Ovary (tissue), 3 donors: ENCODE measurements at regions not wholly inside any gene's neighbourhood (a gene's known extent, or its start where the extent isn't known, plus 50 kb on each side); places are given as distances from the start of the nearest gene placed in this dataset.

Experiments
- CTCF ChIP-seq, 3 donors: fragments of 450-650 bp in 2 of 3; fragments of 200-600 bp in 1 of 3; IDR thresholded peaks; one replicate each; pipeline versions ENCODE4 v1.5.1 to v1.8.0; 2016 to 2022; ENCODE audit warnings: antibody characterized with exemption in 3 of 3, mild to moderate bottlenecking in 1 of 3
- POLR2A ChIP-seq: fragments of 450-650 bp; IDR thresholded peaks from one replicate; pipeline ENCODE4 v1.6.1; 2017; ENCODE audit warnings: antibody characterized with exemption, mild to moderate bottlenecking, moderate library complexity
- donor health status: DM: no; HTN: no; CAD: no.

GRCh38 chr7:155143381-155143780, 73.3 kb downstream of the HTR5A start:
- TF ChIP-seq CTCF (IDR thresholded peaks at IDR 0.05), result no peak
- no peak for TF ChIP-seq POLR2A
